Gastroesophageal sphincter (tissue), 4 donors: ENCODE measurements at regions not wholly inside any gene's neighbourhood (a gene's known extent, or its start where the extent isn't known, plus 50 kb on each side); places are given as distances from the start of the nearest gene placed in this dataset.

Source experiments
- ATAC-seq: fragments of 150-250 bp; one replicate; pipeline ENCODE4 v1.9.1; 2016; ENCODE audit warnings: mild to moderate bottlenecking, moderate library complexity
- H3K27ac ChIP-seq, 4 donors: fragments of 200-600 bp; sonication (generic) in 3 of 4; 1 replicate in 3 of 4; 2 replicates in 1 of 4; pipeline ENCODE4 v1.5.1; 2016 to 2019
- H3K27me3 ChIP-seq: fragments of 200-600 bp; sonication (generic); one replicate; pipeline ENCODE4 v1.5.1; 2019
- H3K36me3 ChIP-seq, 2 donors: fragments of 200-600 bp; sonication (generic); one replicate each; pipeline ENCODE4 v1.5.1; 2019; ENCODE audit warnings: control low read depth in 1 of 2
- H3K4me1 ChIP-seq, 3 donors: fragments of 200-600 bp; sonication (generic); 1 replicate in 2 of 3; 2 replicates in 1 of 3; pipeline ENCODE4 v1.5.1; 2016 to 2019; ENCODE audit warnings: control low read depth in 2 of 3
- H3K4me3 ChIP-seq, 2 donors: fragments of 200-600 bp; sonication (generic); one replicate each; pipeline ENCODE4 v1.5.1; 2019; ENCODE audit warnings: mild to moderate bottlenecking in 1 of 2, moderate library complexity in 1 of 2
- H3K9me3 ChIP-seq, 3 donors: fragments of 200-600 bp; sonication (generic); one replicate each; pipeline ENCODE4 v1.5.1; 2017 to 2019; ENCODE audit warnings: control low read depth in 2 of 3
- CTCF ChIP-seq, 4 experiments: fragments of 200-600 bp in 2 of 4; fragments of 450-650 bp in 2 of 4; sonication (generic) in 1 of 4; IDR thresholded peaks; one replicate each; pipeline ENCODE4 v1.5.1; 2017 to 2019; ENCODE audit warnings: antibody characterized with exemption in 4 of 4, mild to moderate bottlenecking in 2 of 4, moderate library complexity in 2 of 4
- EP300 ChIP-seq: sonication (generic); formaldehyde crosslinking; IDR thresholded peaks from one replicate; pipeline ENCODE4 v1.6.1; 2017; ENCODE audit warnings: antibody characterized with exemption, mild to moderate bottlenecking
- POLR2A ChIP-seq, 2 donors: fragments of 450-650 bp; IDR thresholded peaks; one replicate each; pipeline ENCODE4 v1.6.1; 2017; ENCODE audit warnings: antibody characterized with exemption in 2 of 2, mild to moderate bottlenecking in 2 of 2, moderate library complexity in 1 of 2
- POLR2AphosphoS5 ChIP-seq: sonication (generic); formaldehyde crosslinking; IDR thresholded peaks from one replicate; pipeline ENCODE4 v1.6.1; 2017; ENCODE audit warnings: antibody characterized with exemption
- WGBS, 2 donors: methylation state at CpG; one replicate each; pipeline ENCODE4 v1.1.5; 2018; ENCODE audit warnings: low coverage in 1 of 2; 5-methylcytosine and 5-hydroxymethylcytosine counted together

GRCh38 chr11:127656116-127656836, 655.7 kb upstream of the KIRREL3 start:
- WGBS, 2 donors: 42 to 46% methylated on average over 5 to 6 of the region's 6 CpGs
- ATAC-seq: no peak

GRCh38 chr11:127653076-127653475, 652.5 kb upstream of the KIRREL3 start:
- WGBS, 2 donors: 89 to 91% methylated on average over 4 of the region's 4 CpGs
- no peak overlapping the region for H3K4me3 ChIP-seq
- H3K36me3 ChIP-seq: no peaks in the 10 kb centered on the region

More at GRCh38 chr11:127656116-127656836, 655.7 kb upstream of the KIRREL3 start:
- H3K27me3 ChIP-seq: no peaks in the 10 kb centered on the region
- no peak overlapping the region for H3K27ac ChIP-seq
- TF ChIP-seq CTCF (IDR thresholded peaks at IDR 0.05): no peak
- TF ChIP-seq POLR2AphosphoS5: no peak
- TF ChIP-seq POLR2A (IDR thresholded peaks at IDR 0.05): no peak
- TF ChIP-seq EP300: no peak
- peaks cover 0 to 8% (median 0%) of the 10 kb centered on the region in 3 donors for H3K9me3 ChIP-seq
- H3K4me3 ChIP-seq: no peak overlapping the region
- no peaks in the 10 kb centered on the region for H3K36me3 ChIP-seq
- no peaks in the 10 kb centered on the region for H3K4me1 ChIP-seq

GRCh38 chr11:127651888-127652221, 651.3 kb upstream of the KIRREL3 start:
- no peak for ATAC-seq
- Histone ChIP-seq H3K27me3 (no peaks in the 10 kb centered on the region), H3K36me3 (no peaks in the 10 kb centered on the region), H3K27ac (no peak overlapping the region), H3K9me3 (no peaks in the 10 kb centered on the region), H3K4me3 (no peak overlapping the region), H3K4me1 (no peaks in the 10 kb centered on the region)
- WGBS, 2 donors: 43 to 91% methylated on average over 1 of the region's 1 CpG
- TF ChIP-seq POLR2A (IDR thresholded peaks at IDR 0.05) (no peak), EP300 (no peak), CTCF (IDR thresholded peaks at IDR 0.05) (no peak), POLR2AphosphoS5 (no peak)

More at GRCh38 chr11:127653076-127653475, 652.5 kb upstream of the KIRREL3 start:
- no peak for TF ChIP-seq POLR2AphosphoS5
- TF ChIP-seq CTCF (IDR thresholded peaks at IDR 0.05): no peak
- no peak for TF ChIP-seq EP300
- no peak for TF ChIP-seq POLR2A (IDR thresholded peaks at IDR 0.05)
- no peak overlapping the region for H3K27ac ChIP-seq
- no peaks in the 10 kb centered on the region for H3K27me3 ChIP-seq
- ATAC-seq: no peak
- H3K9me3 ChIP-seq: peaks cover 0 to 5% (median 0%) of the 10 kb centered on the region in 3 donors
- no peaks in the 10 kb centered on the region for H3K4me1 ChIP-seq

GRCh38 chr11:127651175-127651887, 650.8 kb upstream of the KIRREL3 start:
- Histone ChIP-seq H3K27me3 (no peaks in the 10 kb centered on the region), H3K9me3 (no peaks in the 10 kb centered on the region), H3K36me3 (no peaks in the 10 kb centered on the region), H3K4me3 (no peak overlapping the region), H3K4me1 (no peaks in the 10 kb centered on the region), H3K27ac (no peak overlapping the region)
- TF ChIP-seq POLR2AphosphoS5: no peak
- no peak for ATAC-seq
- 33 to 50% methylated on average over 5 of the region's 5 CpGs for WGBS, 2 donors

- WGBS, 2 donors: 94 to 100% methylated on average over 1 of the region's 1 CpG
- H3K36me3 ChIP-seq: no peaks in the 10 kb centered on the region
- H3K4me3 ChIP-seq: no peak overlapping the region
- TF ChIP-seq POLR2A (IDR thresholded peaks at IDR 0.05): no peak
- no peak for TF ChIP-seq POLR2AphosphoS5
- no peak for TF ChIP-seq EP300
- TF ChIP-seq CTCF (IDR thresholded peaks at IDR 0.05): no peak
- H3K27ac ChIP-seq: no peak overlapping the region
- no peak for ATAC-seq
- no peaks in the 10 kb centered on the region for H3K9me3 ChIP-seq
- H3K27me3 ChIP-seq: no peaks in the 10 kb centered on the region
- H3K4me1 ChIP-seq: no peaks in the 10 kb centered on the region
Observed at GRCh38 chr11:127649958-127650357, 649.4 kb upstream of the KIRREL3 start.
